Spleen (tissue), 11 donors: ENCODE measurements at regions not wholly inside any gene's neighbourhood (a gene's known extent, or its start where the extent isn't known, plus 50 kb on each side); places are given as distances from the start of the nearest gene placed in this dataset.

Experiments used
- DNase-seq: peaks from one replicate; pipeline ENCODE4 v3.0.0-alpha.2; 2020
- H3K27ac ChIP-seq, 8 donors: fragments of 200-600 bp; sonication (generic) in 7 of 8; 1 replicate in 4 of 8; 2 replicates in 4 of 8; pipeline versions ENCODE4 v1.5.0 to v1.8.0; 2016 to 2021; ENCODE audit warnings: inconsistent platforms in 4 of 8, mild to moderate bottlenecking in 4 of 8, moderate library complexity in 1 of 8
- H3K27me3 ChIP-seq, 7 donors: fragments of 200-600 bp; sonication (generic) in 6 of 7; replicated peaks in 1 of 7; 1 replicate in 4 of 7; 2 replicates in 3 of 7; pipeline versions ENCODE4 v1.5.0 to v1.8.0; 2016 to 2021; ENCODE audit warnings: inconsistent platforms in 3 of 7, mild to moderate bottlenecking in 1 of 7
- H3K36me3 ChIP-seq, 6 donors: fragments of 200-600 bp; sonication (generic) in 5 of 6; 1 replicate in 4 of 6; 2 replicates in 2 of 6; pipeline versions ENCODE4 v1.5.0 to v1.8.0; 2016 to 2021; ENCODE audit warnings: inconsistent platforms in 2 of 6
- H3K4me1 ChIP-seq, 6 donors: fragments of 200-600 bp; sonication (generic) in 5 of 6; 1 replicate in 3 of 6; 2 replicates in 3 of 6; pipeline versions ENCODE4 v1.5.0 to v1.8.0; 2016 to 2021; ENCODE audit warnings: inconsistent platforms in 3 of 6
- H3K4me3 ChIP-seq, 8 donors: fragments of 200-600 bp; sonication (generic) in 7 of 8; 1 replicate in 4 of 8; 2 replicates in 4 of 8; pipeline versions ENCODE4 v1.5.0 to v1.8.0; 2016 to 2021; ENCODE audit warnings: inconsistent platforms in 4 of 8, mild to moderate bottlenecking in 4 of 8, moderate library complexity in 2 of 8
- H3K9me3 ChIP-seq, 8 donors: fragments of 200-600 bp; sonication (generic) in 7 of 8; 1 replicate in 4 of 8; 2 replicates in 4 of 8; pipeline versions ENCODE4 v1.5.0 to v1.8.0; 2016 to 2021; ENCODE audit warnings: inconsistent platforms in 4 of 8
- POLR2A ChIP-seq, 3 donors: fragments of 450-650 bp; IDR thresholded peaks; one replicate each; pipeline ENCODE4 v1.5.1; 2017; ENCODE audit warnings: antibody characterized with exemption in 3 of 3, mild to moderate bottlenecking in 1 of 3
- POLR2AphosphoS5 ChIP-seq, 3 donors: sonication (generic); formaldehyde crosslinking; IDR thresholded peaks; one replicate each; pipeline ENCODE4 v1.5.1; 2017; ENCODE audit warnings: antibody characterized with exemption in 3 of 3
- WGBS, 5 donors: extraction: QIAGEN DNeasy Blood & Tissue Kit in 3 of 5; methylation state at CpG; one replicate each; pipeline versions ENCODE4 v1.1.5 to v1.1.7; 2013 to 2018; 5-methylcytosine and 5-hydroxymethylcytosine counted together
- intact Hi-C: fragments of 100-400 bp; cut with DNase I; formaldehyde crosslinking; loops from one replicate; pipeline ENCODE4 v1.15.0; 2023; ENCODE audit warnings: low total_unique reads
- TF ChIP-seq, protein P1 (sequence below), 11 experiments: fragments of 200-600 bp in 7 of 11; fragments of 450-650 bp in 4 of 11; sonication (generic) in 4 of 11; IDR thresholded peaks in 8 of 11; conservative IDR thresholded peaks in 3 of 11; 1 replicate in 7 of 11; 2 replicates in 4 of 11; pipeline versions ENCODE4 v1.4.0 to v1.8.0; 2016 to 2021; ENCODE audit warnings: antibody characterized with exemption in 11 of 11, inconsistent platforms in 4 of 11, mild to moderate bottlenecking in 1 of 11
- donor health status: healthy with polysubstance abuse.
- donor health status: DM: no; HTN: no; CAD: no; lungs with moderate emphysema.
- donor health status: DM: no; HTN: no; CAD: no.
- donor health status: Bipolar disorder and iron deficiency.
- donor health status: healthy.
- donor health status: DM: no; HTN: no; CAD: no.
- donor health status: DM: yes; HTN: yes; CAD: no.

DNA sequence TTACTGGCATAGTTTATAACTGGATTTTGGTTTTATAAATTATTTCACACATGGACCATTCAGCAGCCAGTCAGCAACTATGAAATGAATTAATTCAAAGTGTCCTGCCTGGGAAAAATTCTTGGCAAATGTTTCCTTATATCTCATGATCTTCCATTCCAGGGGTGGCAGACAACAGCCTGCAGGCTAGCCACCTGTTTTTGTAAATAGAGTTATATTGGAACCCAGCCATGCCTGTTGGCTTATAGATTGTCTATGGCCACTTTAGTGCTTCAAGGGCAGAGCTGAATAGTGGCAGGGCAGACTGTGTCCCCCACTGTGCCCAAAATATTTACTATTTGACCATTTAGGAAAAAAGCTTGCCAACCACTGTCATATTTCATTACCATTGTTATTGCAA, 613.7 kb downstream of the TMEM114 start:
- no peak for DNase-seq
- Histone ChIP-seq H3K9me3 (peaks cover 0 to 21% (median 0%) of the 10 kb centered on the region in 8 donors), H3K36me3 (no peaks in the 10 kb centered on the region), H3K4me3 (no peak overlapping the region), H3K27me3 (no peaks in the 10 kb centered on the region), H3K27ac (no peak overlapping the region), H3K4me1 (no peaks in the 10 kb centered on the region)
- TF ChIP-seq, protein P1, sequence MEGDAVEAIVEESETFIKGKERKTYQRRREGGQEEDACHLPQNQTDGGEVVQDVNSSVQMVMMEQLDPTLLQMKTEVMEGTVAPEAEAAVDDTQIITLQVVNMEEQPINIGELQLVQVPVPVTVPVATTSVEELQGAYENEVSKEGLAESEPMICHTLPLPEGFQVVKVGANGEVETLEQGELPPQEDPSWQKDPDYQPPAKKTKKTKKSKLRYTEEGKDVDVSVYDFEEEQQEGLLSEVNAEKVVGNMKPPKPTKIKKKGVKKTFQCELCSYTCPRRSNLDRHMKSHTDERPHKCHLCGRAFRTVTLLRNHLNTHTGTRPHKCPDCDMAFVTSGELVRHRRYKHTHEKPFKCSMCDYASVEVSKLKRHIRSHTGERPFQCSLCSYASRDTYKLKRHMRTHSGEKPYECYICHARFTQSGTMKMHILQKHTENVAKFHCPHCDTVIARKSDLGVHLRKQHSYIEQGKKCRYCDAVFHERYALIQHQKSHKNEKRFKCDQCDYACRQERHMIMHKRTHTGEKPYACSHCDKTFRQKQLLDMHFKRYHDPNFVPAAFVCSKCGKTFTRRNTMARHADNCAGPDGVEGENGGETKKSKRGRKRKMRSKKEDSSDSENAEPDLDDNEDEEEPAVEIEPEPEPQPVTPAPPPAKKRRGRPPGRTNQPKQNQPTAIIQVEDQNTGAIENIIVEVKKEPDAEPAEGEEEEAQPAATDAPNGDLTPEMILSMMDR (IDR thresholded peaks at IDR 0.05 in 8 of 11, conservative IDR thresholded peaks at IDR 0.05 in 3 of 11) = no peak
- TF ChIP-seq POLR2A (IDR thresholded peaks at IDR 0.05) (no peak), POLR2AphosphoS5 (IDR thresholded peaks at IDR 0.05) (no peak)
- intact Hi-C loops = no loop called here

DNA sequence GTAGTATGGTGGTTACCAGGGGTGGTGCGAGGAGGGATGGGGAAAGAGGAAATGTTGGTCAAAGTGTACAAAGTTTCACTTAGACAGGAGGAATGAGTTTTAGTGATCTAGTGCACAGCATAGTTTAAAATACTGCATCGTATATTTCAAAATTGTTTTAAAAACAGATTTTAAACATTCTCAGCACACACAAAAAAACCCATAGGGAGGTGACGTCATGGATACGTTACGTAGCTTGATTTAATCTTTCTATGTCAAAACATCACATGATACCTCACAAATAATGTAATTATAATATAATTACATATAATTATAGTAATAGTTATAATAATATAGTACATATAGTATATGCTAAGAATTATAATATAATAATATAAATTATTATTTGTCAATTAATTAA, 614.2 kb downstream of the TMEM114 start:
- H3K4me3 ChIP-seq = no peak overlapping the region
- no peaks in the 10 kb centered on the region for H3K36me3 ChIP-seq
- no peaks in the 10 kb centered on the region for H3K27me3 ChIP-seq
- no peak for DNase-seq
- intact Hi-C loops = no loop called here
- H3K9me3 ChIP-seq = peaks cover 0 to 21% (median 0%) of the 10 kb centered on the region in 8 donors
- WGBS, 5 donors = 85 to 93% (median 91%) methylated on average over 5 of the region's 5 CpGs
- no peaks in the 10 kb centered on the region for H3K4me1 ChIP-seq
- TF ChIP-seq, protein P1 (IDR thresholded peaks at IDR 0.05 in 8 of 11, conservative IDR thresholded peaks at IDR 0.05 in 3 of 11) = no peak
- no peak for TF ChIP-seq POLR2AphosphoS5 (IDR thresholded peaks at IDR 0.05)
- TF ChIP-seq POLR2A (IDR thresholded peaks at IDR 0.05) = no peak
- no peak overlapping the region for H3K27ac ChIP-seq

DNA sequence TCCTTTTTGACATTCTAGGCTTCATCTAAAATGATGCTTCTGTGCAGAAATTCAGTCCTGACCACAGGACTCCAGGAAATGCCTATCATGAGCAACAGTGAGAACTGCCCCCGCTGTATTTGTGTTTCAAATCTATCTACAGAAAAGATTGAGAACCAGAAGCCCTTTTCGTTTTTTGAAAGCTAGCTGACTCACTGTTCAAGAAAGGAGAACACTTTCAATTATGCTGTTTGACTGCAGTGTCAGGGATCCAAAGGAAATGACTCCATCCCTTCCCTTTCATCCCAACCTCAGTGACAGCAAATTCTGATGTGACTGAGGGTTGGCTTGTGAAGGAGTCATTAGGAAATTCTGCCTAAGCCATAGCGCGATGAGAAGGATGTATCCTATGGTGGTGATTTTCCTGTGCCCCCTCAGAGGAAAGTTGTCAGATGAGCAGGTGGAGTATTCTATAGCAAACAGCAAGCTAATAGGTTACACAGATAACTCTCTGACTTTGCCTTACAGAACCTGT, 622.3 kb downstream of the TMEM114 start:
- Histone ChIP-seq H3K27me3 (no peaks in the 10 kb centered on the region), H3K4me3 (no peak overlapping the region), H3K27ac (no peak overlapping the region), H3K9me3 (peaks cover 0 to 15% (median 0%) of the 10 kb centered on the region in 8 donors), H3K4me1 (no peaks in the 10 kb centered on the region), H3K36me3 (no peaks in the 10 kb centered on the region)
- intact Hi-C loops = no loop called here
- TF ChIP-seq, protein P1 (IDR thresholded peaks at IDR 0.05 in 8 of 11, conservative IDR thresholded peaks at IDR 0.05 in 3 of 11) = no peak
- no peak for TF ChIP-seq POLR2AphosphoS5 (IDR thresholded peaks at IDR 0.05)
- WGBS, 5 donors = 69 to 81% (median 75%) methylated on average over 4 of the region's 4 CpGs
- no peak for DNase-seq

DNA sequence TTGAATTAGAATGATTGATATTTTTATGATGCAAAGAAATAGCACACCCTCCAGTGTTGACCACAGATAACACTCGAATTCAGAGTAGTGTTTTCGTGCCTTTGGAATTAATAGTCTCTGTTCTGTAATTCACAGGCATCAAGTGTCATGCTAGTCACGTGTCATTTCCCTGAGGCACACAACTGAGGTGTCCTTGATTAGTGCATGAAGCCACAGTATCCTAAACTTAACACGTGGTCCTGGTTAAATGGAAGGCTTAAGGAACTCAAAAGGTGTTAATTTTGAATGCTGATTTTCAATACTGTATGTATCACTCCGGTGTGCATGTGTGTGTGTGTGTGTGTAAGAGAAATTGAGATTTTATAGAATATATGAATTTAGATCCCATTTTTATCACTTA, 625.6 kb downstream of the TMEM114 start:
- intact Hi-C loops = loop anchor here (1.0 kb wide), 1 partner anchor 14 kb away; no protein-coding TSS in a partner anchor
- DNase-seq = no peak
- Histone ChIP-seq H3K4me3 (no peak overlapping the region), H3K27ac (no peak overlapping the region), H3K9me3 (peaks cover 0 to 3% (median 0%) of the 10 kb centered on the region in 8 donors), H3K36me3 (no peaks in the 10 kb centered on the region), H3K4me1 (no peaks in the 10 kb centered on the region), H3K27me3 (no peaks in the 10 kb centered on the region)
- TF ChIP-seq POLR2A (IDR thresholded peaks at IDR 0.05) (no peak), POLR2AphosphoS5 (IDR thresholded peaks at IDR 0.05) (no peak)
- TF ChIP-seq, protein P1 (IDR thresholded peaks at IDR 0.05 in 8 of 11, conservative IDR thresholded peaks at IDR 0.05 in 3 of 11) = no peak
- WGBS, 5 donors = 57 to 78% (median 70%) methylated on average over 5 of the region's 5 CpGs
